Osteocyte (in vitro differentiated cells): ENCODE measurements at regions not wholly inside any gene's neighbourhood (a gene's known extent, or its start where the extent isn't known, plus 50 kb on each side); places are given as distances from the start of the nearest gene placed in this dataset.

Experiments used
- DNase-seq: peaks from one replicate; pipeline ENCODE4 v3.0.0; 2021; ENCODE audit warnings: mixed read lengths; ENCODE audit not compliant: unreplicated experiment; ENCODE audit errors: extremely low spot score
- H3K27ac Mint-ChIP-seq: one replicate; pipeline ENCODE4 v1.8.0; 2021; ENCODE audit warnings: mild to moderate bottlenecking, mixed read lengths; ENCODE audit not compliant: unreplicated experiment
- H3K27me3 Mint-ChIP-seq: one replicate; pipeline ENCODE4 v1.8.0; 2021; ENCODE audit warnings: mixed read lengths; ENCODE audit not compliant: unreplicated experiment
- H3K36me3 Mint-ChIP-seq: one replicate; pipeline ENCODE4 v1.8.0; 2021; ENCODE audit warnings: mixed read lengths; ENCODE audit not compliant: unreplicated experiment
- H3K4me1 Mint-ChIP-seq: one replicate; pipeline ENCODE4 v1.8.0; 2021; ENCODE audit warnings: mixed read lengths; ENCODE audit not compliant: unreplicated experiment
- H3K4me3 Mint-ChIP-seq: one replicate; pipeline ENCODE4 v1.8.0; 2021; ENCODE audit warnings: mild to moderate bottlenecking, moderate library complexity, mixed read lengths; ENCODE audit not compliant: unreplicated experiment
- H3K9me3 Mint-ChIP-seq: one replicate; pipeline ENCODE4 v1.8.0; 2021; ENCODE audit warnings: mixed read lengths; ENCODE audit not compliant: unreplicated experiment
- CTCF ChIP-seq: fragments of 200-600 bp; sonication (generic); IDR thresholded peaks from 2 replicates; pipeline ENCODE4 v1.5.0; 2021; ENCODE audit warnings: antibody characterized with exemption, mild to moderate bottlenecking, moderate library complexity

GRCh38 chr2:794554-795241 lies 117.5 kb upstream of the TMEM18 start:
- Mint-ChIP-seq H3K4me3 (no peak overlapping the region), H3K4me1 (no peaks in the 10 kb centered on the region), H3K27me3 (no peaks in the 10 kb centered on the region), H3K27ac (no peak overlapping the region), H3K9me3 (no peaks in the 10 kb centered on the region), H3K36me3 (no peaks in the 10 kb centered on the region)
- TF ChIP-seq CTCF = no peak
- DNase-seq = no peak

- Mint-ChIP-seq H3K27me3 (no peaks in the 10 kb centered on the region), H3K27ac (no peak overlapping the region)
Observed at GRCh38 chr2:793236-793635, 116.0 kb upstream of the TMEM18 start.

GRCh38 chr2:792687-793086 lies 115.5 kb upstream of the TMEM18 start:
- no peak for TF ChIP-seq CTCF
- no peak for DNase-seq

More at GRCh38 chr2:793236-793635, 116.0 kb upstream of the TMEM18 start:
- no peak for DNase-seq
- no peak for TF ChIP-seq CTCF
- no peak overlapping the region for H3K4me3 Mint-ChIP-seq
- no peaks in the 10 kb centered on the region for H3K36me3 Mint-ChIP-seq
- H3K9me3 Mint-ChIP-seq = no peaks in the 10 kb centered on the region
- no peaks in the 10 kb centered on the region for H3K4me1 Mint-ChIP-seq

GRCh38 chr2:790634-791245 lies 113.5 kb upstream of the TMEM18 start:
- no peak for TF ChIP-seq CTCF
- H3K27me3 Mint-ChIP-seq = no peaks in the 10 kb centered on the region
- no peak overlapping the region for H3K27ac Mint-ChIP-seq
- H3K36me3 Mint-ChIP-seq = no peaks in the 10 kb centered on the region
- DNase-seq = no peak
- no peak overlapping the region for H3K4me3 Mint-ChIP-seq
- H3K9me3 Mint-ChIP-seq = peaks cover 4% of the 10 kb centered on the region
- no peaks in the 10 kb centered on the region for H3K4me1 Mint-ChIP-seq

More at GRCh38 chr2:792687-793086, 115.5 kb upstream of the TMEM18 start:
- Mint-ChIP-seq H3K36me3 (no peaks in the 10 kb centered on the region), H3K27me3 (no peaks in the 10 kb centered on the region), H3K4me3 (no peak overlapping the region), H3K4me1 (no peaks in the 10 kb centered on the region), H3K27ac (no peak overlapping the region), H3K9me3 (peaks cover 4% of the 10 kb centered on the region)

GRCh38 chr2:790081-790480 lies 112.9 kb upstream of the TMEM18 start:
- no peak for TF ChIP-seq CTCF

More at GRCh38 chr2:790081-790480, 112.9 kb upstream of the TMEM18 start:
- Mint-ChIP-seq H3K27ac (no peak overlapping the region), H3K9me3 (peaks cover 4% of the 10 kb centered on the region), H3K4me1 (no peaks in the 10 kb centered on the region), H3K4me3 (no peak overlapping the region), H3K36me3 (no peaks in the 10 kb centered on the region), H3K27me3 (no peaks in the 10 kb centered on the region)
- no peak for DNase-seq
